CD4-positive, alpha-beta T cell treated with Interleukin-6 for 4 hours (primary cell): ENCODE measurements at regions not wholly inside any gene's neighbourhood (a gene's known extent, or its start where the extent isn't known, plus 50 kb on each side); places are given as distances from the start of the nearest gene placed in this dataset.

Experiments
- DNase-seq: peaks from one replicate; pipeline ENCODE4 v3.0.0-alpha.2; 2020; ENCODE audit warnings: mixed read lengths

GRCh38 chr16:80355335-80355734 is 185.5 kb upstream of the DYNLRB2 start:
- no peak for DNase-seq

- no peak for DNase-seq
Observed at GRCh38 chr16:80350061-80350460, 190.7 kb upstream of the DYNLRB2 start.

- no peak for DNase-seq
Observed at GRCh38 chr16:80347900-80348299, 192.9 kb upstream of the DYNLRB2 start.

GRCh38 chr16:80347002-80347401 is 193.8 kb upstream of the DYNLRB2 start:
- no peak for DNase-seq

GRCh38 chr16:80346111-80346632 is 194.6 kb upstream of the DYNLRB2 start:
- DNase-seq, result no peak

GRCh38 chr16:80345701-80346100 is 195.1 kb upstream of the DYNLRB2 start:
- no peak for DNase-seq

GRCh38 chr16:80344570-80344969 is 196.2 kb upstream of the DYNLRB2 start:
- DNase-seq, result no peak

GRCh38 chr16:80341263-80341662 is 199.5 kb upstream of the DYNLRB2 start:
- no peak for DNase-seq

- no peak for DNase-seq
Observed at GRCh38 chr16:80337786-80338185, 203.0 kb upstream of the DYNLRB2 start.

- DNase-seq, result no peak
Observed at GRCh38 chr16:80330803-80331202, 210.0 kb upstream of the DYNLRB2 start.

- no peak for DNase-seq
Observed at GRCh38 chr16:80330150-80330549, 210.6 kb upstream of the DYNLRB2 start.

- no peak for DNase-seq
Observed at GRCh38 chr16:80327740-80328139, 213.1 kb upstream of the DYNLRB2 start.

GRCh38 chr16:80324371-80324770 is 216.4 kb upstream of the DYNLRB2 start:
- no peak for DNase-seq

GRCh38 chr16:80323808-80324195 is 217.0 kb upstream of the DYNLRB2 start:
- DNase-seq, result no peak

GRCh38 chr16:80323187-80323807 is 217.5 kb upstream of the DYNLRB2 start:
- DNase-seq, result no peak

GRCh38 chr16:80319181-80319580 is 221.6 kb upstream of the DYNLRB2 start:
- no peak for DNase-seq

- DNase-seq, result no peak
Observed at GRCh38 chr16:80318107-80318506, 222.7 kb upstream of the DYNLRB2 start.

GRCh38 chr16:80317599-80318037 is 223.2 kb upstream of the DYNLRB2 start:
- DNase-seq, result no peak

GRCh38 chr16:80317116-80317515 is 223.7 kb upstream of the DYNLRB2 start:
- no peak for DNase-seq

- DNase-seq, result no peak
Observed at GRCh38 chr16:80314042-80314441, 226.8 kb upstream of the DYNLRB2 start.

GRCh38 chr16:80309178-80309577 is 231.6 kb upstream of the DYNLRB2 start:
- no peak for DNase-seq

GRCh38 chr16:80305410-80305809 is 235.4 kb upstream of the DYNLRB2 start:
- no peak for DNase-seq

GRCh38 chr16:80303691-80304090 is 237.1 kb upstream of the DYNLRB2 start:
- DNase-seq, result no peak

- no peak for DNase-seq
Observed at GRCh38 chr16:80300876-80301275, 239.9 kb upstream of the DYNLRB2 start.

- no peak for DNase-seq
Observed at GRCh38 chr16:80300456-80300855, 240.3 kb upstream of the DYNLRB2 start.
